RWPE2 (cell line): ENCODE measurements at regions not wholly inside any gene's neighbourhood (a gene's known extent, or its start where the extent isn't known, plus 50 kb on each side); places are given as distances from the start of the nearest gene placed in this dataset.

Source experiments
- ATAC-seq: fragments of 200-7000 bp; cut with Tn5 transposase; 3 replicates; pipeline ENCODE4 v1.9.1; 2021; ENCODE audit warnings: low read depth
- DNase-seq: peaks from one replicate; pipeline ENCODE4 v3.0.0-alpha.2; 2020; ENCODE audit warnings: low spot score
- H3K27ac ChIP-seq: fragments of 450-650 bp; 2 replicates; pipeline ENCODE4 v1.5.1; 2017; ENCODE audit warnings: mild to moderate bottlenecking; ENCODE audit not compliant: poor library complexity, severe bottlenecking
- H3K27me3 ChIP-seq: fragments of 250-450 bp; sonication (Bioruptor Pico); 2 replicates; pipeline ENCODE4 v1.5.1; 2021; ENCODE audit warnings: mild to moderate bottlenecking, moderate library complexity; ENCODE audit not compliant: insufficient read depth, poor library complexity, severe bottlenecking
- H3K36me3 ChIP-seq: fragments of 250-450 bp; sonication (Bioruptor Pico); 2 replicates; pipeline ENCODE4 v1.5.1; 2020; ENCODE audit warnings: low read depth, mild to moderate bottlenecking, moderate library complexity
- H3K4me1 ChIP-seq: fragments of 250-450 bp; sonication (Bioruptor Pico); 2 replicates; pipeline ENCODE4 v1.5.1; 2021; ENCODE audit warnings: mild to moderate bottlenecking, moderate library complexity; ENCODE audit not compliant: insufficient read depth, poor library complexity, severe bottlenecking
- H3K4me3 ChIP-seq: fragments of 250-450 bp; sonication (Bioruptor Pico); 2 replicates; pipeline ENCODE4 v1.5.1; 2021; ENCODE audit warnings: mild to moderate bottlenecking, moderate library complexity; ENCODE audit not compliant: severe bottlenecking
- H3K9me3 ChIP-seq: fragments of 250-450 bp; sonication (Bioruptor Pico); 2 replicates; pipeline ENCODE4 v1.5.1; 2021; ENCODE audit warnings: mild to moderate bottlenecking, moderate library complexity; ENCODE audit not compliant: severe bottlenecking
- TF ChIP-seq, protein P1 (sequence below): fragments of 450-650 bp; IDR thresholded peaks from one replicate; pipeline ENCODE4 v1.5.1; 2017; ENCODE audit warnings: mild to moderate bottlenecking, moderate library complexity; ENCODE audit not compliant: poor library complexity, severe bottlenecking

DNA sequence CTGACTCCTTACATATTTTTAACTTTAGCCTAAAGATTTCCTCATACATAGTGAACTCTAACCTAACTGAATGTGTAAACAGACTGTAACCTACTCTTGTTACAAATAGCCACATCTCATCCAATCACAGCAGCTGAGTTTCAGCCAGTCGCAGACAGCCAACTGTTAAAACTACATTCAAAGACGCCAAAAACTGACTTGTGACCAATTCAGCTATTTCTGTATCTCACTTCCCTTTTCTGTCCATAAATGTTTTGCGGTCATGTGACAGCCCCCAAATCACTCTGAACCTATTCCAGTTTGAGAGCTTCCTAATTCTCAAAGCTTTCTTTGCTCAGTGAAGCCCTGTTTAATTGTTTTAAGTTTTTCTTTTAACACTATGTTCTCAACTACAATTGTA lies 2731.9 kb downstream of the ARAP2 start:
- Histone ChIP-seq H3K27ac (no peak overlapping the region), H3K9me3 (no peaks in the 10 kb centered on the region), H3K4me1 (no peaks in the 10 kb centered on the region), H3K4me3 (no peak overlapping the region), H3K27me3 (no peaks in the 10 kb centered on the region), H3K36me3 (no peaks in the 10 kb centered on the region)
- TF ChIP-seq, protein P1, sequence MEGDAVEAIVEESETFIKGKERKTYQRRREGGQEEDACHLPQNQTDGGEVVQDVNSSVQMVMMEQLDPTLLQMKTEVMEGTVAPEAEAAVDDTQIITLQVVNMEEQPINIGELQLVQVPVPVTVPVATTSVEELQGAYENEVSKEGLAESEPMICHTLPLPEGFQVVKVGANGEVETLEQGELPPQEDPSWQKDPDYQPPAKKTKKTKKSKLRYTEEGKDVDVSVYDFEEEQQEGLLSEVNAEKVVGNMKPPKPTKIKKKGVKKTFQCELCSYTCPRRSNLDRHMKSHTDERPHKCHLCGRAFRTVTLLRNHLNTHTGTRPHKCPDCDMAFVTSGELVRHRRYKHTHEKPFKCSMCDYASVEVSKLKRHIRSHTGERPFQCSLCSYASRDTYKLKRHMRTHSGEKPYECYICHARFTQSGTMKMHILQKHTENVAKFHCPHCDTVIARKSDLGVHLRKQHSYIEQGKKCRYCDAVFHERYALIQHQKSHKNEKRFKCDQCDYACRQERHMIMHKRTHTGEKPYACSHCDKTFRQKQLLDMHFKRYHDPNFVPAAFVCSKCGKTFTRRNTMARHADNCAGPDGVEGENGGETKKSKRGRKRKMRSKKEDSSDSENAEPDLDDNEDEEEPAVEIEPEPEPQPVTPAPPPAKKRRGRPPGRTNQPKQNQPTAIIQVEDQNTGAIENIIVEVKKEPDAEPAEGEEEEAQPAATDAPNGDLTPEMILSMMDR, result no peak
- DNase-seq, result no peak
- no peak for ATAC-seq

DNA sequence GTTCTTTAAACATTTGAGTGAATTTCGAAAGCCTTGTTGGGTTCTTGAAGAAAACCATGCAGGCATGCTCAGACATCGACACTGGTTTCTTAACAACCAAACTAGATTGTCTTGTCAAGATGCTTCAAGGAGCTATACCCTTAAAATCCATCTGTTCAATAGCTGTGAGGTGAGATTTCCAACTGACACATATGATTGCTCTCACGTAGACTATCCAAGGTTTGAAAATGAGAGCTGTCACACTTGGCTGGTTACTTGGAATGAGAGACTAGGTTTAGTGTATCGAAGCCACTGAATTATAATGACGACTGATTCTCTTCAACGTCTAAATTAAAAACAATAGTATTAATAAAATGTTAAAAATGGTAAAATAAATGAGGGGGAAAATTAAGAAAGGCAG lies 2725.5 kb downstream of the ARAP2 start:
- H3K27me3 ChIP-seq, result no peaks in the 10 kb centered on the region
- ATAC-seq (no peak), DNase-seq (no peak)
- H3K4me1 ChIP-seq, result no peaks in the 10 kb centered on the region
- H3K9me3 ChIP-seq, result no peaks in the 10 kb centered on the region
- TF ChIP-seq, protein P1, result no peak
- no peak overlapping the region for H3K27ac ChIP-seq
- H3K36me3 ChIP-seq, result no peaks in the 10 kb centered on the region
- H3K4me3 ChIP-seq, result no peak overlapping the region

DNA sequence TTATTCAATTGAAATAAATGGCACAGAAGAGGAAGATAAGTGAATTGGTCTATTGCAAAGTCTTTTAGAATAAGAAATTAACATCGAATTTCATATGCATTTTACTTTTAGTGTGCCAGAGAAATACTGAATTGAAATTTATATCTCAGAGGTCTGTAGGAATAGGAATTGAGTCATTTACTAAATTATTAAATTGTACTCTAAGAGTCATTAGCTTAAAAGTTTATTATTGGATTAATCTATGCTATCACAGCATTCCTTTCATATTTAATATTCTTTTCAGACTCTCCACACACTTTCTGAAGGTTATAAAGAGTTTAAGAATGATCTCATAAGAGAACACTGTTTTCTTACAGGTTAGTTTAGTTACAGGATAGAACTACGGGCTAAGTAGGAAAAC lies 2711.5 kb downstream of the ARAP2 start:
- DNase-seq, result no peak
- Histone ChIP-seq H3K4me3 (no peak overlapping the region), H3K27me3 (no peaks in the 10 kb centered on the region), H3K4me1 (no peaks in the 10 kb centered on the region), H3K36me3 (no peaks in the 10 kb centered on the region), H3K9me3 (no peaks in the 10 kb centered on the region), H3K27ac (no peak overlapping the region)
- TF ChIP-seq, protein P1, result no peak
- ATAC-seq, result no peak

DNA sequence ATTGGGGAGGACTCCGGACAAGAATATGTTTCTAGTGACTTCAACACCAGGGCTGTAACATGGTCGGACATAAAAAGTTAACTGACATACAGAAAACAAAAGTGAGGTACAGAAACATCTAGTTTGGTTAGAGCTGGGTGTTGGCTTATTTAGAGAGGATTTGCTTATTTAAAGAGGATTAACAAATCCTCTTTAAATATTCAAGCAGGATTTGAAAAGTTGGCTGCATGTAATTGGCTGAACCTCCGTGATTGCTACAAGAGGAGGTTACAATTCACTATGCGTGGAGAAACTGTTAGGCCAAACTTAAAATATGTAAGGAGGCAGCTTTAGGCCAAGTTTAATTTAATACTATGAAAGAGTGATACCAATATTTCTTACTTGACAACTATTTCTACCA lies 2707.4 kb downstream of the ARAP2 start:
- TF ChIP-seq, protein P1, result no peak
- ATAC-seq (no peak), DNase-seq (no peak)
- H3K9me3 ChIP-seq, result no peaks in the 10 kb centered on the region
- no peak overlapping the region for H3K4me3 ChIP-seq
- no peaks in the 10 kb centered on the region for H3K4me1 ChIP-seq
- no peak overlapping the region for H3K27ac ChIP-seq
- H3K36me3 ChIP-seq, result no peaks in the 10 kb centered on the region
- no peaks in the 10 kb centered on the region for H3K27me3 ChIP-seq

DNA sequence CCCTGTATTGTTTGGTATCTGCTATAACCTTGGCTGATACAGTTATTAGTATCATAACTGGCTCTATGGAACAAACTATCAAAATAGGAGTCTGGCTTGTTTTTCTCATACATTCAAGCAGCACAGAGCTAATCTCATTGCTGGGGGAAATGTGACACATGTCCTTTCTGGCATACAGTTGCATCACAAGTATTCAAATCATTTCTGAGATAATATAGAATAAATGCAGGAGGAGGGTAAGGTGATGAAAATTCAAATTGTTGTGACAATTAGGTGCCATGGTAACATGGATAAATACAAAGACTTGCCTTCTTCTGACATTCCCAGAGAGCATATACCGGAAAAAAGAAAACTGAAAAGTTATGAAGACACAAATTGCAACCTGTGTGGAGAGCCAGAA lies 2706.8 kb downstream of the ARAP2 start:
- Histone ChIP-seq H3K36me3 (no peaks in the 10 kb centered on the region), H3K27me3 (no peaks in the 10 kb centered on the region), H3K9me3 (no peaks in the 10 kb centered on the region), H3K4me1 (no peaks in the 10 kb centered on the region), H3K4me3 (no peak overlapping the region), H3K27ac (no peak overlapping the region)
- TF ChIP-seq, protein P1, result no peak
- DNase-seq, result no peak
- ATAC-seq, result no peak
